Esophagus muscularis mucosa (tissue), 3 donors: ENCODE measurements at regions not wholly inside any gene's neighbourhood (a gene's known extent, or its start where the extent isn't known, plus 50 kb on each side); places are given as distances from the start of the nearest gene placed in this dataset.

ENCODE experiments used
- POLR2AphosphoS5 ChIP-seq, 2 donors: sonication (generic); formaldehyde crosslinking; IDR thresholded peaks; one replicate each; pipeline ENCODE4 v1.6.1; 2017; ENCODE audit warnings: antibody characterized with exemption in 2 of 2
- TF ChIP-seq, protein P1 (sequence below), 3 experiments: fragments of 200-600 bp in 2 of 3; fragments of 450-650 bp in 1 of 3; sonication (generic) in 2 of 3; IDR thresholded peaks; one replicate each; pipeline ENCODE4 v1.5.1; 2017 to 2019; ENCODE audit warnings: antibody characterized with exemption in 3 of 3, mild to moderate bottlenecking in 2 of 3, moderate library complexity in 1 of 3

DNA sequence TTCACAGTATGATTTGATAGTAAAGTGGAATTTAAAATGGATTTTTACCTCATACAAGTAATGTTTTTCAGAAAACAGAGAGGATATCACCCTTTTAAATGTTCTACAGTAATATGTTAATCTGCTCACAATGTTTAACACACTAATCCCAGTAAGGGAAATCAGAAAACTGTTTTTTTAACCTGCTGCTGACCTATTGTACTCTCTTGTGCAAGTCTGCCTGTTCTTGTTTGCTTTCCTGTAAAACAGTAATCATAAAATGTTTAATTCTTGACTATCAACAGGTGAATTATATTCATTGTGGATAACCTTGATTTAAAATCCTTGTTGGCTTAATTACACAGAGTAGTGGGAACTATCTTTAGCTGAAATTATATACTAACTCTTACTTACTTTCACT lies 126.4 kb downstream of the GNAT3 start:
- TF ChIP-seq POLR2AphosphoS5 (IDR thresholded peaks at IDR 0.05) = no peak
- TF ChIP-seq, protein P1, sequence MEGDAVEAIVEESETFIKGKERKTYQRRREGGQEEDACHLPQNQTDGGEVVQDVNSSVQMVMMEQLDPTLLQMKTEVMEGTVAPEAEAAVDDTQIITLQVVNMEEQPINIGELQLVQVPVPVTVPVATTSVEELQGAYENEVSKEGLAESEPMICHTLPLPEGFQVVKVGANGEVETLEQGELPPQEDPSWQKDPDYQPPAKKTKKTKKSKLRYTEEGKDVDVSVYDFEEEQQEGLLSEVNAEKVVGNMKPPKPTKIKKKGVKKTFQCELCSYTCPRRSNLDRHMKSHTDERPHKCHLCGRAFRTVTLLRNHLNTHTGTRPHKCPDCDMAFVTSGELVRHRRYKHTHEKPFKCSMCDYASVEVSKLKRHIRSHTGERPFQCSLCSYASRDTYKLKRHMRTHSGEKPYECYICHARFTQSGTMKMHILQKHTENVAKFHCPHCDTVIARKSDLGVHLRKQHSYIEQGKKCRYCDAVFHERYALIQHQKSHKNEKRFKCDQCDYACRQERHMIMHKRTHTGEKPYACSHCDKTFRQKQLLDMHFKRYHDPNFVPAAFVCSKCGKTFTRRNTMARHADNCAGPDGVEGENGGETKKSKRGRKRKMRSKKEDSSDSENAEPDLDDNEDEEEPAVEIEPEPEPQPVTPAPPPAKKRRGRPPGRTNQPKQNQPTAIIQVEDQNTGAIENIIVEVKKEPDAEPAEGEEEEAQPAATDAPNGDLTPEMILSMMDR (IDR thresholded peaks at IDR 0.05) = no peak
